ENCODE measurements at regions not wholly inside any gene's neighbourhood (a gene's known extent, or its start where the extent isn't known, plus 50 kb on each side); places are given as distances from the start of the nearest gene placed in this dataset.

- H3K4me1 Mint-ChIP-seq: no peaks in the 10 kb centered on the region
- H3K36me3 Mint-ChIP-seq: no peaks in the 10 kb centered on the region
- no peaks in the 10 kb centered on the region for H3K27me3 Mint-ChIP-seq
- no peak overlapping the region for H3K4me3 Mint-ChIP-seq
- no peak overlapping the region for H3K27ac Mint-ChIP-seq
- no peaks in the 10 kb centered on the region for H3K9me3 Mint-ChIP-seq (ENCODE audit: low read depth)
- ATAC-seq (no peak), DNase-seq (no peak)
- CTCF ChIA-PET: no interaction called here
Measured at GRCh38 chrX:25290132-25290531, 274.4 kb upstream of the ARX start.

DNA sequence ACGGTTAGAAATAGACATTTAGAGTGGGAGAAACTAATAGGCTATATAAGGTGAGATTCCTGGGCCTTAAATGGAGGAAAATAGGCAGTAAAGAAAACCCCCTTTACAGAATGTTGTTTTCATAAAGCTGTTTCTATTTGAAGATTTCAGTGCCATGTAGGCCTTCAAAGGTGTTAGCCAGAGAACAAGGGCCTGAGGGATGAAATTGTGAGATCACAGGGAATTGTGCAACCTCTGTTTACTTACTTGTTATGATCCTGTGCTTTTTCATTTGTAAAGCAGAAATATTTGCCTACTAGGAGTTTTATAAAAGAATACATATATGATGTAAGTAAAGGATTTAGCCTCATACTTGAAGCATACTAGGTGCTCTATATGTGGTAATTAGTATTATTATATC is 272.9 kb upstream of the ARX start:
- DNase-seq: no peak
- H3K27me3 Mint-ChIP-seq: no peaks in the 10 kb centered on the region
- CTCF ChIA-PET: no interaction called here
- no peak for ATAC-seq
- H3K9me3 Mint-ChIP-seq (ENCODE audit: low read depth): no peaks in the 10 kb centered on the region
- no peaks in the 10 kb centered on the region for H3K4me1 Mint-ChIP-seq
- no peaks in the 10 kb centered on the region for H3K36me3 Mint-ChIP-seq
- H3K4me3 Mint-ChIP-seq: no peak overlapping the region
- H3K27ac Mint-ChIP-seq: no peak overlapping the region

DNA sequence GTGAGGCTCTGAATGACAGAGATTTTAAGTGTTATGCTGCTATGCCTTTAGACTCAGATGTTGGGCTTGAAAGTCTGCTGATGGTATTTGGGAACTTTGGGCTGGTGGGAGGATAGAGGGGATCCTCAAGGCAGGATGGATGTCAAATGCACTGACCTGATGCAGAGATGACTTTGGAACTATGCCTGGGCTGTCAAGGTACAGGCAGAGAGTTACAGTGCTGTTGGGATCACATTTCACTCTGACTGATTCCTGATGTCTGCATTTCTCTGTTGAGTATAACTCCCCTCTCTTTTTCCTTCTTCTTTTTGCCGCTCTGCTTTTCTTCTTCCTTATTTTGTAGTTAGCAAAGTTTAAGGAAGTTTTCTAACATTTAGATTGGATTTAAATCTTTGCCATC is 271.8 kb upstream of the ARX start:
- no peak for ATAC-seq
- H3K27me3 Mint-ChIP-seq: no peaks in the 10 kb centered on the region
- H3K4me1 Mint-ChIP-seq: no peaks in the 10 kb centered on the region
- H3K36me3 Mint-ChIP-seq: no peaks in the 10 kb centered on the region
- no peak overlapping the region for H3K27ac Mint-ChIP-seq
- H3K4me3 Mint-ChIP-seq: no peak overlapping the region
- CTCF ChIA-PET: no interaction called here
- H3K9me3 Mint-ChIP-seq (ENCODE audit: low read depth): no peaks in the 10 kb centered on the region
- no peak for DNase-seq

- Mint-ChIP-seq H3K27ac (no peak overlapping the region), H3K36me3 (no peaks in the 10 kb centered on the region), H3K4me3 (no peak overlapping the region), H3K4me1 (no peaks in the 10 kb centered on the region), H3K27me3 (no peaks in the 10 kb centered on the region), H3K9me3 (ENCODE audit: low read depth) (no peaks in the 10 kb centered on the region)
- DNase-seq (no peak), ATAC-seq (no peak)
- CTCF ChIA-PET: no interaction called here
Measured at GRCh38 chrX:25285598-25285997, 269.8 kb upstream of the ARX start.

DNA sequence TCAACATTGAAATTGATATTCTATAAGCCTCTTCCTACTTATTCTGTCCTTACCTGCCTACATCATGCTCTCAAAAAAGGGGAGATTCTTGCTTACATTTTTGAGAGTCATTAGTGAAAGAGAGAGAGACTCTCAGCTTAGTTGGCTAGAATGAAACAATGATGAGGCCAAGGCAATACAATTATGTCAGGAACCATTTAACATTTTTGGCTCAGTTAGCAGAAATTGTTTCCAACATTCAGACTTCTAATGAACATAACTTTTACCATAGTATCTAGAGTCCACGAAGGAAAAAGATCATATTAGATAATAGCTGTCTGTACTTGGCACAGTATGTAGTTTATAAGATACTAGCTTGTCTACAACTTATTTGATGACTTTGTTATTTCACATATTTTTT is 263.7 kb upstream of the ARX start:
- Mint-ChIP-seq H3K9me3 (ENCODE audit: low read depth) (no peaks in the 10 kb centered on the region), H3K27me3 (no peaks in the 10 kb centered on the region), H3K4me1 (no peaks in the 10 kb centered on the region), H3K36me3 (no peaks in the 10 kb centered on the region), H3K27ac (no peak overlapping the region), H3K4me3 (no peak overlapping the region)
- DNase-seq (no peak), ATAC-seq (no peak)
- CTCF ChIA-PET: no interaction called here

GRCh38 chrX:25278341-25278740 is 262.6 kb upstream of the ARX start:
- ATAC-seq: no peak
- H3K27me3 Mint-ChIP-seq: no peaks in the 10 kb centered on the region
- no peaks in the 10 kb centered on the region for H3K4me1 Mint-ChIP-seq
- no peak for DNase-seq
- H3K27ac Mint-ChIP-seq: no peak overlapping the region
- CTCF ChIA-PET: no interaction called here
- no peaks in the 10 kb centered on the region for H3K9me3 Mint-ChIP-seq (ENCODE audit: low read depth)
- no peaks in the 10 kb centered on the region for H3K36me3 Mint-ChIP-seq
- H3K4me3 Mint-ChIP-seq: no peak overlapping the region

DNA sequence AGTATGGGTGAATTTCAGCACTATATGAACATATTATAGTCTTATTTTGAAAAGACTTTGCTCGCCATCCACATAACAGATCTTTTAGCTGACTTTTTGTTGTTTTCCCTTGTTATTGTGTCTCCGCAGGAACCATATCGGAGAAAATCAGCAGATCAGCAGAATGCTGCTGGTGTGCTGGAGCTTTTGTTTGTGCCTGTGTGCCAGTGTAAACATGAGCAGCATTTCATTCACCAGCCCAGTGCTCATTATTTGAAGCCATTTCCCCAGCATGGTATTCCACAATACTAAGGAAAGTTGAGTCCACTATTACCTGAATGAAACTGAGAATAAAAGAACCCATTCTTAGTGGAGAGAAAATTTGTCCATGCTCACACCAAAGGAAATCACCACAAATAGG is 261.8 kb upstream of the ARX start:
- Mint-ChIP-seq H3K4me1 (no peaks in the 10 kb centered on the region), H3K27ac (no peak overlapping the region), H3K9me3 (ENCODE audit: low read depth) (no peaks in the 10 kb centered on the region), H3K4me3 (no peak overlapping the region), H3K27me3 (no peaks in the 10 kb centered on the region), H3K36me3 (no peaks in the 10 kb centered on the region)
- no peak for ATAC-seq
- CTCF ChIA-PET: no interaction called here
- no peak for DNase-seq

DNA sequence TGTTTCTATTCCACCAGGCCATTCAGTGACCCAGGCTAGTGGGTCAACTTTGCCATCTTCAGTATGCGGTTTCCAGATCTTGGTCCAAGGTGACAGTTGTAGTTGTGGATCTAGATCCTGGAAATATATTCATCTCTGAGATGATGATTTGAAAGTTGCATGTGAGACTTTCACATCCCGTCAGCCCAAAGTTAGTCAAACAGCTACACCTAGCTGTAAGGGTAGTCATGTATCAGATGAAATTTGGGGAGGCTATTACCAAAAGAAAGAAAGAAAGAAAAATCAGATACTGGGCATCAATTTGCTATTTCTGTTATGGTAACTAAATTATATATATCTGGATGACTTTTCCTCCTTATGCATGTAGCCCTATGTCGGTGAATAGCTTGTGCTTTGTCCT is 259.4 kb upstream of the ARX start:
- no peak overlapping the region for H3K4me3 Mint-ChIP-seq
- no peaks in the 10 kb centered on the region for H3K9me3 Mint-ChIP-seq (ENCODE audit: low read depth)
- no peak for DNase-seq
- CTCF ChIA-PET: no interaction called here
- no peak overlapping the region for H3K27ac Mint-ChIP-seq
- no peaks in the 10 kb centered on the region for H3K27me3 Mint-ChIP-seq
- H3K36me3 Mint-ChIP-seq: no peaks in the 10 kb centered on the region
- H3K4me1 Mint-ChIP-seq: no peaks in the 10 kb centered on the region
- no peak for ATAC-seq

- Mint-ChIP-seq H3K4me1 (no peaks in the 10 kb centered on the region), H3K27ac (no peak overlapping the region), H3K36me3 (no peaks in the 10 kb centered on the region), H3K27me3 (no peaks in the 10 kb centered on the region), H3K4me3 (no peak overlapping the region), H3K9me3 (ENCODE audit: low read depth) (no peaks in the 10 kb centered on the region)
- CTCF ChIA-PET: no interaction called here
- DNase-seq (no peak), ATAC-seq (no peak)
Measured at GRCh38 chrX:25241461-25241860, 225.7 kb upstream of the ARX start.

DNA sequence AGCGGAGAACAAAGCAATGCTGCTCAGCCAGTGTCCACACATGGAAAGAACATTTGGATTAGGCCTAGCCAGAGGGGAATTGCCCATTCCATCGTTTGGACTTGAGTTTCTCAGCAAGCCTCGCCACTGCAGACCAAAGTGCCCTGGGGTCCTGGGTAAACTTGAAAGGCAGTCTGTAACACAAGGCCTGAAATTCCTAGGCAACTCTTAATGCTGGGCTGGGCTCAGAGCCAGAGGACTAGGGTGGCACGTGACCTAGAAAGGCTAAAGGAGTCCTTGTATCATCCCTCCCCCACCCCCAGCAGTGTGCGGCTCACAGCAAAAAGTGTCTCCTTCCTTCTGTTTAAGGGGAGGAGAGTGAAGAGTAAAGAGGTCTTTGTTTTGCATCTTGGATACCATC is 210.4 kb upstream of the ARX start:
- ATAC-seq (no peak), DNase-seq (no peak)
- Mint-ChIP-seq H3K36me3 (no peaks in the 10 kb centered on the region), H3K27me3 (no peaks in the 10 kb centered on the region), H3K27ac (no peak overlapping the region), H3K4me1 (no peaks in the 10 kb centered on the region), H3K9me3 (ENCODE audit: low read depth) (no peaks in the 10 kb centered on the region), H3K4me3 (no peak overlapping the region)
- CTCF ChIA-PET: no interaction called here

GRCh38 chrX:25219480-25219879 is 203.7 kb upstream of the ARX start:
- ATAC-seq: no peak
- no peak overlapping the region for H3K4me3 Mint-ChIP-seq
- no peaks in the 10 kb centered on the region for H3K9me3 Mint-ChIP-seq (ENCODE audit: low read depth)
- CTCF ChIA-PET: no interaction called here
- no peaks in the 10 kb centered on the region for H3K4me1 Mint-ChIP-seq
- DNase-seq: no peak
- no peak overlapping the region for H3K27ac Mint-ChIP-seq
- H3K36me3 Mint-ChIP-seq: no peaks in the 10 kb centered on the region
- H3K27me3 Mint-ChIP-seq: no peaks in the 10 kb centered on the region

GRCh38 chrX:25213611-25214010 is 197.8 kb upstream of the ARX start:
- DNase-seq: no peak
- no peak for ATAC-seq
- Mint-ChIP-seq H3K36me3 (no peaks in the 10 kb centered on the region), H3K9me3 (ENCODE audit: low read depth) (no peaks in the 10 kb centered on the region), H3K4me3 (no peak overlapping the region), H3K27ac (no peak overlapping the region), H3K4me1 (no peaks in the 10 kb centered on the region), H3K27me3 (no peaks in the 10 kb centered on the region)
- CTCF ChIA-PET: no interaction called here

- Mint-ChIP-seq H3K4me1 (no peaks in the 10 kb centered on the region), H3K27me3 (no peaks in the 10 kb centered on the region), H3K9me3 (ENCODE audit: low read depth) (no peaks in the 10 kb centered on the region), H3K27ac (no peak overlapping the region), H3K4me3 (no peak overlapping the region), H3K36me3 (no peaks in the 10 kb centered on the region)
- CTCF ChIA-PET: no interaction called here
- DNase-seq: no peak
- no peak for ATAC-seq
Measured at GRCh38 chrX:25207803-25208475, 192.2 kb upstream of the ARX start.

DNA sequence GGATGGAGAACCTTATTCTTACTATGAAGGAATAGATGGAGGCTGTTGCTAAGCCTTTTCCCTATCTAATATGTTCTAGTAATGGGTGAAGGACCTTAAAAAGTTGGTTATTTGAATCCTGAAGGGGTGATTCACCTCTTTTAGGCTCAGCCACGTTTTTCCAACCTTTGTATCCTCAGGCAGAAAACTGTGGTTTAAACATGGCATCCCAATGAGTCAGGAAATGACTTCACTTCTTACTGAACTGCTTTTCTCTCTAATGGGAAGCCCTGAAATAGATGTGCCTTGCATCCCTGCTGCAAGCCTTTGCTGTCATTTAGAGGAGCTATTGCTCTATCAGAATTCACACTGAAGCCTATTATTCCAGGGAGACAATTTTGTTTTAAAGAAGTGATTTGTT is 191.0 kb upstream of the ARX start:
- no peak overlapping the region for H3K27ac Mint-ChIP-seq
- H3K4me3 Mint-ChIP-seq: no peak overlapping the region
- H3K4me1 Mint-ChIP-seq: no peaks in the 10 kb centered on the region
- H3K27me3 Mint-ChIP-seq: no peaks in the 10 kb centered on the region
- no peaks in the 10 kb centered on the region for H3K36me3 Mint-ChIP-seq
- CTCF ChIA-PET: no interaction called here
- no peak for DNase-seq
- no peaks in the 10 kb centered on the region for H3K9me3 Mint-ChIP-seq (ENCODE audit: low read depth)
- no peak for ATAC-seq

DNA sequence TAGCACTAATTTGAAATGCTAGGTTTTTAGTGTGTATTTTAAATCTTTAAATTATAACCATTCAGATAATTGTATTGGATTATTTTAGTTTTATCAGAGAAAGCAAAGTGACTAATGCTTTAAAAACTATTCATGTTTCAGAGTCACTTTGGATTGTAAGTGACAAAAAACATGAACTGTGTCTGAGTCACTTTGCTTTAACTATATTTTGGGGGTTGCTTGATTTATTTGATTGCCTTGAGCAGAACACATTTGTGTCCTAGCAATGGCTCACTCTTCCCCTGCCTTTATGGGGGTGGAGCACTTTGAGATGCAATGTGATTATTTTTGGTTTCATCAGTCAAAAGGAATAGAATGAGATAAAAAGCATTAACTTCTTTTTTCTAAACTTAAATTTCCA is 188.4 kb upstream of the ARX start:
- H3K4me1 Mint-ChIP-seq: no peaks in the 10 kb centered on the region
- no peaks in the 10 kb centered on the region for H3K9me3 Mint-ChIP-seq (ENCODE audit: low read depth)
- CTCF ChIA-PET: no interaction called here
- no peaks in the 10 kb centered on the region for H3K27me3 Mint-ChIP-seq
- H3K4me3 Mint-ChIP-seq: no peak overlapping the region
- H3K27ac Mint-ChIP-seq: no peak overlapping the region
- DNase-seq: no peak
- ATAC-seq: no peak
- no peaks in the 10 kb centered on the region for H3K36me3 Mint-ChIP-seq
